IPS-NIHi7 (cell line): ENCODE measurements at regions not wholly inside any gene's neighbourhood (a gene's known extent, or its start where the extent isn't known, plus 50 kb on each side); places are given as distances from the start of the nearest gene placed in this dataset.

Experiments used
- DNase-seq: peaks from one replicate; pipeline ENCODE4 v3.0.0; 2012; ENCODE audit warnings: mixed read lengths; ENCODE audit errors: extremely low spot score

GRCh38 chr4:19416146-19416545 is 835.6 kb upstream of the SLIT2 start:
- DNase-seq, result no peak

GRCh38 chr4:19408490-19408889 is 843.2 kb upstream of the SLIT2 start:
- no peak for DNase-seq

GRCh38 chr4:19406789-19407188 is 844.9 kb upstream of the SLIT2 start:
- DNase-seq, result no peak

- no peak for DNase-seq
Observed at GRCh38 chr4:19403786-19404370, 847.8 kb upstream of the SLIT2 start.

- no peak for DNase-seq
Observed at GRCh38 chr4:19402581-19403065, 849.1 kb upstream of the SLIT2 start.

- no peak for DNase-seq
Observed at GRCh38 chr4:19401301-19402080, 850.2 kb upstream of the SLIT2 start.

GRCh38 chr4:19400820-19401219 is 850.9 kb upstream of the SLIT2 start:
- DNase-seq, result no peak

- no peak for DNase-seq
Observed at GRCh38 chr4:19399001-19399400, 852.7 kb upstream of the SLIT2 start.

- no peak for DNase-seq
Observed at GRCh38 chr4:19386786-19387185, 864.9 kb upstream of the SLIT2 start.

- no peak for DNase-seq
Observed at GRCh38 chr4:19382993-19383756, 868.5 kb upstream of the SLIT2 start.

- no peak for DNase-seq
Observed at GRCh38 chr4:19381068-19381467, 870.6 kb upstream of the SLIT2 start.

- no peak for DNase-seq
Observed at GRCh38 chr4:19380600-19380999, 871.1 kb upstream of the SLIT2 start.

- DNase-seq, result no peak
Observed at GRCh38 chr4:19379191-19379708, 872.5 kb upstream of the SLIT2 start.

- no peak for DNase-seq
Observed at GRCh38 chr4:19375931-19376330, 875.8 kb upstream of the SLIT2 start.

GRCh38 chr4:19375136-19375804 is 876.4 kb upstream of the SLIT2 start:
- no peak for DNase-seq

GRCh38 chr4:19372390-19372789 is 879.3 kb upstream of the SLIT2 start:
- DNase-seq, result no peak

- DNase-seq, result no peak
Observed at GRCh38 chr4:19368800-19369199, 882.9 kb upstream of the SLIT2 start.

GRCh38 chr4:19366916-19367315 is 884.8 kb upstream of the SLIT2 start:
- no peak for DNase-seq

- DNase-seq, result no peak
Observed at GRCh38 chr4:19358015-19358414, 893.7 kb upstream of the SLIT2 start.

- no peak for DNase-seq
Observed at GRCh38 chr4:19349416-19349815, 902.3 kb upstream of the SLIT2 start.

GRCh38 chr4:19348746-19349145 is 903.0 kb upstream of the SLIT2 start:
- DNase-seq, result no peak

- no peak for DNase-seq
Observed at GRCh38 chr4:19346636-19347035, 905.1 kb upstream of the SLIT2 start.
